ENCODE measurements at regions not wholly inside any gene's neighbourhood (a gene's known extent, or its start where the extent isn't known, plus 50 kb on each side); places are given as distances from the start of the nearest gene placed in this dataset.

DNA sequence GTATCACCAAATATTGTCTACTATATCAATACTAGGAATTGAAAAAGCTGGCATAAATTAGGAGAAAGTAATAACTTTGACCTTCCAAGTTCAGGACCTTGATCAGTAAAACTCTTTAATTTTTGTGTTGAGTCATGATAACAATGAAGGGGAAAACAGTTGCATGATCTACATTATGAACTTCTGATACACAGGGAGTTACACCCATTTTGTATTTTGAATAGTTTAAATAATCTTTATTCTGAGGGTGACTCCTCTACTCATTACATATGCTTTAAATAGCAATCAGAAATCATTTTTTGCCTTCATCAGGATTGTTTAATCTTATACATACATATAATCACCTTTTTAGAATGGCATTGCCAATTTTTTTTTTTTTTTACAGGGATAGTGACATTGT is 492.5 kb downstream of the NAV3 start:
- TF ChIP-seq, protein P1, sequence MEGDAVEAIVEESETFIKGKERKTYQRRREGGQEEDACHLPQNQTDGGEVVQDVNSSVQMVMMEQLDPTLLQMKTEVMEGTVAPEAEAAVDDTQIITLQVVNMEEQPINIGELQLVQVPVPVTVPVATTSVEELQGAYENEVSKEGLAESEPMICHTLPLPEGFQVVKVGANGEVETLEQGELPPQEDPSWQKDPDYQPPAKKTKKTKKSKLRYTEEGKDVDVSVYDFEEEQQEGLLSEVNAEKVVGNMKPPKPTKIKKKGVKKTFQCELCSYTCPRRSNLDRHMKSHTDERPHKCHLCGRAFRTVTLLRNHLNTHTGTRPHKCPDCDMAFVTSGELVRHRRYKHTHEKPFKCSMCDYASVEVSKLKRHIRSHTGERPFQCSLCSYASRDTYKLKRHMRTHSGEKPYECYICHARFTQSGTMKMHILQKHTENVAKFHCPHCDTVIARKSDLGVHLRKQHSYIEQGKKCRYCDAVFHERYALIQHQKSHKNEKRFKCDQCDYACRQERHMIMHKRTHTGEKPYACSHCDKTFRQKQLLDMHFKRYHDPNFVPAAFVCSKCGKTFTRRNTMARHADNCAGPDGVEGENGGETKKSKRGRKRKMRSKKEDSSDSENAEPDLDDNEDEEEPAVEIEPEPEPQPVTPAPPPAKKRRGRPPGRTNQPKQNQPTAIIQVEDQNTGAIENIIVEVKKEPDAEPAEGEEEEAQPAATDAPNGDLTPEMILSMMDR (IDR thresholded peaks at IDR 0.05), result no peak
- TF ChIP-seq RAD21 (IDR thresholded peaks at IDR 0.05; ENCODE audit: low read length) (no peak), SIN3A (IDR thresholded peaks at IDR 0.05; ENCODE audit: borderline replicate concordance, low read depth, low read length) (no peak), EZH2phosphoT487 (IDR thresholded peaks at IDR 0.05; ENCODE audit: borderline replicate concordance, low read depth) (no peak), RFX5 (IDR thresholded peaks at IDR 0.05; ENCODE audit: low read length) (no peak), POLR2AphosphoS5 (IDR thresholded peaks at IDR 0.05; ENCODE audit: low read depth, low read length) (no peak), NRF1 (IDR thresholded peaks at IDR 0.05; ENCODE audit: low read depth, low read length) (no peak), SMC3 (IDR thresholded peaks at IDR 0.05; ENCODE audit: low read depth, low read length) (no peak), CHD2 (IDR thresholded peaks at IDR 0.05; ENCODE audit: low read length, partially characterized antibody) (no peak), TCF12 (IDR thresholded peaks at IDR 0.05) (no peak)
- TF ChIP-seq, protein P2, sequence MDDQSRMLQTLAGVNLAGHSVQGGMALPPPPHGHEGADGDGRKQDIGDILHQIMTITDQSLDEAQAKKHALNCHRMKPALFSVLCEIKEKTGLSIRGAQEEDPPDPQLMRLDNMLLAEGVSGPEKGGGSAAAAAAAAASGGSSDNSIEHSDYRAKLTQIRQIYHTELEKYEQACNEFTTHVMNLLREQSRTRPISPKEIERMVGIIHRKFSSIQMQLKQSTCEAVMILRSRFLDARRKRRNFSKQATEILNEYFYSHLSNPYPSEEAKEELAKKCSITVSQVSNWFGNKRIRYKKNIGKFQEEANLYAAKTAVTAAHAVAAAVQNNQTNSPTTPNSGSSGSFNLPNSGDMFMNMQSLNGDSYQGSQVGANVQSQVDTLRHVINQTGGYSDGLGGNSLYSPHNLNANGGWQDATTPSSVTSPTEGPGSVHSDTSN (IDR thresholded peaks at IDR 0.05), result no peak
